Peyer's patch (tissue), 4 donors: ENCODE measurements at regions not wholly inside any gene's neighbourhood (a gene's known extent, or its start where the extent isn't known, plus 50 kb on each side); places are given as distances from the start of the nearest gene placed in this dataset.
A peak's percentile ranks its signal among the peaks of the same experiment; 100 is the strongest.
"Not testable (repeated sequence)": the region's sequence is repeated elsewhere in the genome, so short reads cannot be mapped to it uniquely, and the experiment has no call there.

Experiments used
- DNase-seq, 3 donors: peaks; one replicate each; pipeline ENCODE4 v3.0.0-alpha.2; 2017 to 2019
- H3K27ac ChIP-seq, 4 donors: fragments of 200-600 bp; sonication (generic); one replicate each; pipeline ENCODE4 v1.5.1; 2016 to 2019
- H3K27me3 ChIP-seq, 2 donors: fragments of 200-600 bp; sonication (generic); one replicate each; pipeline ENCODE4 v1.5.1; 2019
- H3K36me3 ChIP-seq, 3 donors: fragments of 200-600 bp; sonication (generic); one replicate each; pipeline ENCODE4 v1.5.1; 2016 to 2019
- H3K4me1 ChIP-seq, 4 donors: fragments of 200-600 bp; sonication (generic); one replicate each; pipeline ENCODE4 v1.5.1; 2016 to 2019
- H3K4me3 ChIP-seq, 4 donors: fragments of 200-600 bp; sonication (generic); 1 replicate in 3 of 4; 2 replicates in 1 of 4; pipeline ENCODE4 v1.5.1; 2016 to 2019; ENCODE audit warnings: mild to moderate bottlenecking in 1 of 4
- H3K9me3 ChIP-seq, 4 donors: fragments of 200-600 bp; sonication (generic); one replicate each; pipeline ENCODE4 v1.5.1; 2016 to 2019; ENCODE audit warnings: mild to moderate bottlenecking in 1 of 4
- POLR2A ChIP-seq, 2 donors: fragments of 450-650 bp; IDR thresholded peaks; one replicate each; pipeline ENCODE4 v1.5.1; 2017; ENCODE audit warnings: antibody characterized with exemption in 2 of 2, mild to moderate bottlenecking in 2 of 2, moderate library complexity in 2 of 2
- TF ChIP-seq, protein P1 (sequence below), 6 experiments: fragments of 450-650 bp in 4 of 6; fragments of 200-600 bp in 2 of 6; sonication (generic) in 1 of 6; IDR thresholded peaks; one replicate each; pipeline ENCODE4 v1.5.1; 2017 to 2019; ENCODE audit warnings: antibody characterized with exemption in 6 of 6, mild to moderate bottlenecking in 3 of 6, moderate library complexity in 1 of 6

DNA sequence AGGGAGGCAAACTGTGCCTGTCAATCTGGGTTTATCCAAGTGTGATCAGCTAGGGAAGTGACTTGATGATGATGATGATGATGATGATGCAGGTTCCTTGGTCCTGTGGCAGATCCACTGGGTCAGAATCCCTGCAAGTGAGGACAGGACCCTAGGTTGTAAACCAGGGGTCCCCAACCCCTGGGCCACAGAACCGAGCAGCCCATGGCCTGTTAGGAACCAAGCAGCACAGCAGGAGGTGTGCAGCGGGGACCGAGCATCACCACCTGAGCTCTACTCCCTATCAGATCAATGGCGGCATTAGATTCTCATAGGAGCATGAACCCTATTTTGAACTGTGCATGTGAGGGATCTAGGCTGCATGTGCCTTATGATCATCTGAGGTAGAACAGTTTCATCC, 144.7 kb upstream of the PDE1C start:
- Histone ChIP-seq H3K4me3 (no peak overlapping the region), H3K36me3 (no peaks in the 10 kb centered on the region), H3K9me3 (no peaks in the 10 kb centered on the region), H3K4me1 (no peaks in the 10 kb centered on the region), H3K27ac (no peak overlapping the region), H3K27me3 (no peaks in the 10 kb centered on the region)
- no peak for DNase-seq
- TF ChIP-seq, protein P1, sequence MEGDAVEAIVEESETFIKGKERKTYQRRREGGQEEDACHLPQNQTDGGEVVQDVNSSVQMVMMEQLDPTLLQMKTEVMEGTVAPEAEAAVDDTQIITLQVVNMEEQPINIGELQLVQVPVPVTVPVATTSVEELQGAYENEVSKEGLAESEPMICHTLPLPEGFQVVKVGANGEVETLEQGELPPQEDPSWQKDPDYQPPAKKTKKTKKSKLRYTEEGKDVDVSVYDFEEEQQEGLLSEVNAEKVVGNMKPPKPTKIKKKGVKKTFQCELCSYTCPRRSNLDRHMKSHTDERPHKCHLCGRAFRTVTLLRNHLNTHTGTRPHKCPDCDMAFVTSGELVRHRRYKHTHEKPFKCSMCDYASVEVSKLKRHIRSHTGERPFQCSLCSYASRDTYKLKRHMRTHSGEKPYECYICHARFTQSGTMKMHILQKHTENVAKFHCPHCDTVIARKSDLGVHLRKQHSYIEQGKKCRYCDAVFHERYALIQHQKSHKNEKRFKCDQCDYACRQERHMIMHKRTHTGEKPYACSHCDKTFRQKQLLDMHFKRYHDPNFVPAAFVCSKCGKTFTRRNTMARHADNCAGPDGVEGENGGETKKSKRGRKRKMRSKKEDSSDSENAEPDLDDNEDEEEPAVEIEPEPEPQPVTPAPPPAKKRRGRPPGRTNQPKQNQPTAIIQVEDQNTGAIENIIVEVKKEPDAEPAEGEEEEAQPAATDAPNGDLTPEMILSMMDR (IDR thresholded peaks at IDR 0.05): no peak
- TF ChIP-seq POLR2A (IDR thresholded peaks at IDR 0.05): no peak

DNA sequence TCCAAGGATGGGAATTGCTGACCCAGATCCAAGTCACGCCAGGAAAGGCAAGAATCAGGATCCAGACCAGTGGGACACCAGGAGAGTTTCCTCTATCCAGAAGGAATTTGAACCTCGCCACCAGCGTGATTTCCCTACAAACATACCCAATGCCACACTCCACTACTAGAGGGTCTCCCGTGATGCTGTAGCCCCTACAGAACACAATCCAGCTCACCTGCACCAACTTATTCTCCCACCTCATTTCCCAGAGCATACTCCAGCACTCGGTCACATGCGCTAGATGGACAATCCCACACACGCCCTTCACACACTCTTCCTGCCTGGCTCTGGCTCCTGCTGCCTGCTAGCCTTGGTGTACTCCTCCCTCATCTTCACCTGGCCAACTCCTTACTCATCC, 142.1 kb upstream of the PDE1C start:
- no peaks in the 10 kb centered on the region for H3K36me3 ChIP-seq
- H3K4me3 ChIP-seq: no peak overlapping the region
- H3K4me1 ChIP-seq: no peaks in the 10 kb centered on the region
- no peak for DNase-seq
- no peaks in the 10 kb centered on the region for H3K27me3 ChIP-seq
- H3K27ac ChIP-seq: no peak overlapping the region
- TF ChIP-seq POLR2A (IDR thresholded peaks at IDR 0.05): no peak
- TF ChIP-seq, protein P1 (IDR thresholded peaks at IDR 0.05): no peak
- no peaks in the 10 kb centered on the region for H3K9me3 ChIP-seq

DNA sequence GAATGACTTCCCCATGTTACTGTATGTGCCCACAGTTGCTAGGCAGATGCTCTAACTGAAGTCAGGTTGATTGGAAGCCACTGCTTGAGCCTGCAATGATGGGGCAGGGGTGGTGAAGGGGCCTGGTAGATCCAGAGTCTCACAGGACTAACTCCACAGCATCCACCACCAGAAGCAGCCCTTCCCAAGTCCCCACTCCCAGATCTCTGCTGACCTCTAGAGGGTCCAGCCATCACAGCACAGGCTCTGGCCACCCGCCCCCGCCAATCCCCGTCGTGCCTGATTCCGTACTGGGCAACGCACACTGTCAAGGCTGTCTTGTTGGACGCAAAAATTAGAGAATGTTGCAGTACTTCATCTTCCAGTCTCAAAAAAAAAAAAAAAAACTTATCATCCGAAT, 136.8 kb upstream of the PDE1C start:
- Histone ChIP-seq H3K27me3 (no peaks in the 10 kb centered on the region), H3K4me1 (no peaks in the 10 kb centered on the region), H3K9me3 (peaks cover 0 to 4% (median 0%) of the 10 kb centered on the region in 4 donors), H3K27ac (no peak overlapping the region), H3K36me3 (no peaks in the 10 kb centered on the region), H3K4me3 (no peak overlapping the region)
- TF ChIP-seq, protein P1 (IDR thresholded peaks at IDR 0.05): no peak
- TF ChIP-seq POLR2A (IDR thresholded peaks at IDR 0.05): no peak
- no peak for DNase-seq

GRCh38 chr7:32206488-32206887, 136.3 kb upstream of the PDE1C start:
- H3K4me3 ChIP-seq: no peak overlapping the region
- H3K36me3 ChIP-seq: no peaks in the 10 kb centered on the region
- no peak for TF ChIP-seq POLR2A (IDR thresholded peaks at IDR 0.05)
- TF ChIP-seq, protein P1 (IDR thresholded peaks at IDR 0.05): no peak
- H3K4me1 ChIP-seq: no peaks in the 10 kb centered on the region
- no peaks in the 10 kb centered on the region for H3K27me3 ChIP-seq
- peaks cover 0 to 4% (median 0%) of the 10 kb centered on the region in 4 donors for H3K9me3 ChIP-seq
- DNase-seq: no peak
- no peak overlapping the region for H3K27ac ChIP-seq

- not testable (repeated sequence) for H3K4me1 ChIP-seq, H3K27ac ChIP-seq, H3K27me3 ChIP-seq, DNase-seq, H3K9me3 ChIP-seq, H3K4me3 ChIP-seq, H3K36me3 ChIP-seq
These were observed 135.2 kb upstream of the PDE1C start for GRCh38 chr7:32205298-32205824.

- no peak for TF ChIP-seq POLR2A (IDR thresholded peaks at IDR 0.05)
- TF ChIP-seq, protein P1 (IDR thresholded peaks at IDR 0.05): peak in 5 of 6 experiments; percentile 41 to 86 (median 76)
- Histone ChIP-seq H3K36me3 (no peaks in the 10 kb centered on the region), H3K4me1 (no peaks in the 10 kb centered on the region), H3K4me3 (peak overlapping the region in 2 of 4 donors; percentile 25 to 37), H3K27ac (no peak overlapping the region), H3K9me3 (peaks cover 0 to 4% (median 0%) of the 10 kb centered on the region in 4 donors), H3K27me3 (no peaks in the 10 kb centered on the region)
- DNase-seq: peak in 2 of 3 donors; percentile 55 to 62
These were observed 134.3 kb upstream of the PDE1C start for GRCh38 chr7:32204361-32205018.
